HG02885 (cell line): ENCODE measurements at regions not wholly inside any gene's neighbourhood (a gene's known extent, or its start where the extent isn't known, plus 50 kb on each side); places are given as distances from the start of the nearest gene placed in this dataset.
"Not testable (repeated sequence)": the region's sequence is repeated elsewhere in the genome, so short reads cannot be mapped to it uniquely, and the experiment has no call there.

Experiments
- ATAC-seq: cut with Tn5 transposase; IDR thresholded peaks from one replicate; pipeline ENCODE4 v1.9.1; 2021; ENCODE audit warnings: mild to moderate bottlenecking; ENCODE audit not compliant: unreplicated experiment, poor library complexity

DNA sequence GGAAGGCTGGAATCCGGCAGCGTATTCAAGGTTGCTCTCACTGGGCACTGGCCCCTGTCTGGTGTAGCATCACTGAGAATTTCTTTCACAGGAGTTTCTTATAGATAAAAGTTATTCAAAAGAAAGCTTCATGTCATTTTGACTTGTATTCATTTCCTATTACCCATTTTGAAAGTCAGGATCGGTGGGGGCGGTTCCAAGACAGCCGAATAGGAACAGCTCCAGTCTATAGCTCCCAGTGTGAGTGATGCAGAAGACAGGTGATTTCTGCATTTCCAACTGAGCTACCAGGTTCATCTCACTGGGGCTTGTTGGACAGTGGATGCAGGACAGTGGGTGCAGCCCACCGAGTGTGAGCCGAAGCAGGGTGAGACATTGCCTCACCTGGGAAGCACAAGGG lies 51.5 kb upstream of the CDC42EP3 start:
- ATAC-seq, result not testable (repeated sequence)

DNA sequence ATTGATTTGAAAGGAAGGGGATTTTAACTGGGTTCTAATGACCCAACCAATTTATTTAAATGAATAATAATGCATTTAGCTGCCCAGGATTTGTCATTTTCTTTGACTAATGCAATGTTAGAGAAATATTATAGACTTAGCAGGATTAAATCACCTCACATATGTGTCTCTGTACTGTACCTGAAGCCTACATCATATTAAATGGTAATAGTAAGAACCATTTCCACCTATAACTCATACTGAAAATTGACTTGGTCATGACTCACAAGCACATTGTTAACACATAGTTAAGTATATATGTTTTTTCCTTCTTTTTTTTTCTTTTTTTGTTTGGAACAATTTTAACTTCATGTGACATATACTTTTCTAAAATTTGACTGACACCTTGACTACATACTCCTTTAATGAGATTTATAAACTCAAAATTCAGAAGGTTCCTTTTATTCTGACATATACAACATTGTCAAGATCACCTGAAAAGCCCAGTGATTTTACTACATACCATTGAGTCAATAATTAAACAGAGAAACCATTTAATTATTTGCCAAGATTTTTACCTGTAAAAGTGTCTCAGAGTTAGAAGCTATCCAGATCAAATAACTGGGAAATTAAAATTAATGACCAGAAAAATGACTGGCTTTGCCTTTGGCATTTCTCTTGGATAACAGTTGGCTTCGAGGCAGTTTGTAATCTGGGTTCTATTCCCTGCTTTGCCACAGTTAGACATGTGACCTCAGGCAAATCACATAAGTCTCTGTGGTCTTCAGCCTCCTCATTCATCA lies 58.8 kb upstream of the CDC42EP3 start:
- ATAC-seq, result no peak

DNA sequence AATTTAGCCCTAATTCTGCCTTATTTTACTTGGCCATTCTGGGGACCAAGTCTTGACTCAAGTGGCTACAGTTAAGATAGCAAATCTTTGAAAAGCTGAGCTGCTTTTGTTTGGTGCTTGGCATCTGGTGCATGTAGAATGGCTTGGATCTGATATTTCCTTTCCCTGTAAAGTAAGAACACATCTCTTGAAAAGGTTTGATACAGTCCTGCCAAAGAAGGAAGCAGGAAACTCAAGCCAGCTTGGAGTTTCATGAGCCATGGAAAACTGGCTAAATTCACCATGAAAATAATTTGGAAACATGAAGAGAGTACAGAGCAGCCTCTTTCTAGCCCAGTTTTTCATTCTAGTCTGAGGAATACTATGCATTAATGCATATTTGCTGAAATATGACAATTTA lies 61.0 kb upstream of the CDC42EP3 start:
- ATAC-seq, result not testable (repeated sequence)

DNA sequence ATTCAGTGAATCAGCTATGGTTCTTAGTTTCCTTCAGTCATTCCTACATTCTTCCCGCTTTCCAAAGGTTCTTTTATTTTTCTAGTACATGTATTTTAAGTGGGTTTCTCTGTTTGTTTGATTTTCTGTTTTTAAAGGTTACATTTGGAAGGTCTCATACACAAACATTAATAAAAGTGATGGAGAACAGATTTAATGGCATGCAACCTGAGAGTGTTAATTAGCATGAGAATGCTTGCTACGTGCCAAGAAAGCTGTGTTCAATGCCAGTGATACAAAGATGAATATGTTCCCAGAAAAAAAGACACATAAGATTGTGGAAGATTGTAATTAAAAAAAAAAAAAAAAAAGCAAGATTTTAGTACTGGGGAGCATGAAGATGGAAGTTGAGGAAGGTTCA lies 61.8 kb upstream of the CDC42EP3 start:
- ATAC-seq, result no peak

DNA sequence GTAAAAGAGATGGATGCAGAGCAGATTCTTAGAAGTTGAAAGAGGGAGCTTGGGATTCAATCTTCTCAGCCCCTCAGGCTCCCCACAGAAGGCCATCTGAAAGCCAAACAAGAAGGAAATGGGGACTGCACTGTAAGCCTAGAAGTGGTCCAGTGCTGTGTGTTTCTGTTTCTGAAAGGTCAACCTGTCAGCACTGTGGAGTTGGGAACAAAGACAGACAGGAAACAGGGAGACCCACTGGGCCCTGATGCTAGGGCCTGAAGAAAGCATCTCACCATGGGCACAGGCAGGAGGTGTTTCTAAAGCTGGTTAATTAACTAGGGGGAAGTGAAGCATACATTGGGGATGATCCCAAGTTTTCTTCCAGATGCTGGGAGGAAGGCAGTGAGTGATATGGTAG lies 62.5 kb upstream of the CDC42EP3 start:
- not testable (repeated sequence) for ATAC-seq

DNA sequence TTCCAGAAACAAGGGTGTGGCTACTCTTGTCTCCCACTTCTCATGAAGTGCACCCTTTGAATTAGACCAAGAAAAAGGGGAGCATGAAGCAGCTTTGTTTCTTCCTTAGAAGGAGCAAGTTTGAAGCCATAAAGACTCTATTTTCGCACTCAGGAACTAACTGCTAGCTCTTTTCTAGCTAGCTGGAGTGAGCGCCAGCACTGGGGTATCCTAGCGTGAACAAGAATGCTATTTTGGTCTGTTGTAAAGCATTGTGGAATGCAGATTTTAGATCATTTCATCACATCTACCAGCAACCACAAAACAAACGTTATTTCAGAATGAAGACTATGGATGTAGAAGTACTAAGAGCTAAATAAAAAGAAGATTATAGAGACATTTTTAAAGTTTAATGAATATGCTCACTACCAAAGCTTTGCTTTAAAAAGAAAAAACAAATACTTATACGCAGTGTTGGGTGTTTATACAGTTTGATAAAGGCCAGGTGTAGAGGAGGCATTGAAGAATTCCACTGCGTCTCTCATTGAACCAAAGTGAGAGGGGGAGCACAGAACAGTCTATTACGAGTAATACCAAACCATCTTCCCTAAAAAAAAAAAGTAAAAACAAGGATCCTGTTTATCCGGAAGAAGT lies 63.6 kb upstream of the CDC42EP3 start:
- ATAC-seq, result not testable (repeated sequence)

DNA sequence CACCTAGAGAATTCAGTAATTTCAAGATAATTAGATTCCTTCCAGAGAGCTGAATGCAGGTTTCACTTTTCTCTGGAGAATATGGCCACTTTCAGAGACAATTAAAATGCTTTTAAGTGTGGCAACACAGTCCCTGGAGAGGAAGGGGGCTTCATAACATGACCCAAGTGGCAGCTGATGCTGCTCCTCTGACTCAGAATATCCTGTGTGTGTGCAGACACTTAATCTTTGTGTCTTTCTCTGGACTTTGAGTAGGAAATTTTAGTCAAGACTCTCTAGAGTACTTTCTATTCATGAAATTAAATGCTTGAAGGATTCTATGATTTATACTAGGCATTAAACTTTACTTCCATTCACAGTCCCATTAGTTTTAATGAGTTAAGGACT lies 64.1 kb upstream of the CDC42EP3 start:
- not testable (repeated sequence) for ATAC-seq

DNA sequence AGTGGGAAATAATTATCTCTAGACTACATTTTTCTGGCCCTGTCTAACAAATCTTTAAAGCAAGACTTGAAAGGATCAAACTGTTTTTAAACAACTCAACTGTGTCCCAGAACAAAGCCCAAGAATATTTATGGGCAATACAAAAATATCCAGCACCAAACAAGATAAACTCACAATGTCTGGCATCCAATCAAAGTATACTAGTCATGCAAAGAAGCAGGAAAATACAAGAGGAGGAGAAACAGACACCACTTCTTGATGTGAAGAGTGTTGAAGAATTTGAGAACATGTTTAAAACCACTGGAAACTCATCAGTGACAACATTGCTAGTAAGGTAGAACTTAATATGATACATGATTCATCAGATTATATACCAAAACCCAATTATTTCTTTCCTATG lies 66.1 kb upstream of the CDC42EP3 start:
- ATAC-seq, result no peak

DNA sequence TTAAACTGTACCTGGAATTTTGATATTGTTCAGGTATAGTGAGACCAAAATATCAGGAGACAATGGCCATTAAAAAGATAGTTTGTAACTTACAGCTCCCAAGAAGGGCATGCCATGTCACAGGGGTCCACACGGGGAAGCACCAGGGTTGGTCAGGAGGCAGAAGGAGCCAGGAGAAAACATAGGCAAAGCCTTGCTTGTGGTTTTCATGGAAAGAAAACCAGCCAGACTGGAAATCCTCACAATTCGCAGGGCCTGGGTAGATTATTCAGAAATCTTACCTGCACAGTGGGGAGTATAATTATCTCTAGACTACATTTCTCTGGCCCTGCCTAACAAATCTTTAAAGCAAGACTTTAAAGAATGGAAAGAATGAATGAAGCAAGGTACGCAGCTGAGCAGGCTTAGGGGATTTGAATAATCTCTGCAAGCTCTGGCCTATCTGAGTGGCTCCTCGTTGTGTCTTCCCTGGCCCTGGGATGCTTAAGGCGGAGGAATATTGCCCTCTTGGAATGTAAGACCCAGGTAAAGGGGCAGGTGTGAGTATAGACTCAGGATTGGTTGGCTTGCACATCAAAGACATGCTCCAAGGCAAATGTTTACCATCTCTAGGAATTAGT lies 66.9 kb upstream of the CDC42EP3 start:
- ATAC-seq, result no peak

DNA sequence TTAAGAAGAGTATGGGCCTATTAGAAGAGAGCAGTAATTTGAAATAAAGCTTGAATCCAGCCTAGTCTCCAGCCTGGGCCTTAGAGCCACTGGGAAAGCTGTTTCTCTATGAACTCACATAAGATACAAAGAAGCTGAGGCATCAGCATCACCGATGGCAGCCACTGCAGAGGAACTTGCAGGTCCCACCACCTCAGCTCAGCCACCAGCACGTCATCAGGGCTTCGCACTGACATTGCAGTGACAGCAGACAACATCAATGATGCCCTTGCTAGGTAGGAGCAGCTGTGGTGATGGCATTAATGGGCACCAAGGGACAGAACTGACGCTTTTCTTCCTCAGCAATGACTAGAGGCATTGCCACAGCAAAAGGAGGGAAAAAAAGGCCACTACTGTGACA lies 67.7 kb upstream of the CDC42EP3 start:
- no peak for ATAC-seq

DNA sequence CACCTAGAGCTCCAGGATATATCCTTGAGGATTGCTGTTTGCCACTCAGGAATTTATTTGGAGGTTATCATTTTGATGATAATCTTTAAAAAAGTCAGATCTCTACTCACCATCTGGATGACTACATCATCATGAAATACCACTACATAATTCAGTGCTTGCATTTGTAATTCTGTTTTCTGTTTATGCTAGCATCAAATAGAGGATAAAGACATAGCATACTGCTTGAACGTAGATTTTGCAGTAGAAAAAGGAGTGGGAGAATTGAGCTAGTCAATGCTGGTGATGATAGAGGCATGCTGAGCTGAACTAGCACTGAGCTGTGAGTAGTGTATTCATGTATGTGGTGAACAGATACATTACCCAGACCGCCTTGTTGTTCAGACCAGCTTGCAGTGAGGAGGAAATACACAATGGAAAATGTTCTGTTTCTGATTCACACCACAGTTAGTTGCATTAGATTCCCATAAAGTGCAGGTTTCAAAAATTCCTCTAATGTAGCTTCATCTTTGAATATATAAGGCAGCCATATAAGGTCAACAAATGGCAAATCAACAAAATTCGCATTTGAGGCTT lies 68.8 kb upstream of the CDC42EP3 start:
- no peak for ATAC-seq

DNA sequence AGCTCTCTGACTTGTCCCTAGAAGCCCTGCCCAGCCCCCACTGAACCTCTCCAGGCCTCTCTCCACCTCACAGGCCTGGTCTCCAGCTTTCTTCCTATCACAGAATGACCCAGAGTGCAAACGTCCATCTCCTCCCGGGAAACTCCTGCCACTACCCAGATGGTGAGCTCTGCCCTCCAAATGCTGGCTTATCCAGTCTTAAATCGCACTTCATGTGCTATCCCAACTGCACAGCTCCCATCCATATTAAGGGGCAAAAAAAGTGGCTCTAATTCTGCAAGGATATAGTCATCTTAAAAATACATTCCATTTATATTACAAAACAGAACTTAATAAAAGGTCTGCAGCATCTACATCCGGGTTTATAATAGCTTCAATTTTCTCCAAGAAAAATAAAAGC lies 70.8 kb upstream of the CDC42EP3 start:
- no peak for ATAC-seq

DNA sequence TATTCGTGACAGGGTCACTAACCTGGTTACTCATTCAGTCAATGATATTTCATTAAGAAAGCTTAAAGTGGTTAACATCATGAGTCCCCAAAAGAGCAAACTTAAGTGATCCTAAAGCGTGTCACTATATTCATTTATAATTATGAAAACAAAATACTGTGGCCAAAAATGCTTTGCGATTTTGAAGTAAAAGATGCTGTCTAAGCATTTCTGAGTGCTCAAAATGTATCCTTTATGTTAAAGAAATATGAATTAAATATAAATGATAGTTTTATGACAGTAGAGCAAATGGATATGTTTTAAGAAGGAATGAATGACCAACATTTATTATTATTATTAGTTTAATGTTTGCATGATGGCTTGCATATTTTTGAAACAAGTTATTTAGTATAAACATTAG lies 72.6 kb upstream of the CDC42EP3 start:
- no peak for ATAC-seq

DNA sequence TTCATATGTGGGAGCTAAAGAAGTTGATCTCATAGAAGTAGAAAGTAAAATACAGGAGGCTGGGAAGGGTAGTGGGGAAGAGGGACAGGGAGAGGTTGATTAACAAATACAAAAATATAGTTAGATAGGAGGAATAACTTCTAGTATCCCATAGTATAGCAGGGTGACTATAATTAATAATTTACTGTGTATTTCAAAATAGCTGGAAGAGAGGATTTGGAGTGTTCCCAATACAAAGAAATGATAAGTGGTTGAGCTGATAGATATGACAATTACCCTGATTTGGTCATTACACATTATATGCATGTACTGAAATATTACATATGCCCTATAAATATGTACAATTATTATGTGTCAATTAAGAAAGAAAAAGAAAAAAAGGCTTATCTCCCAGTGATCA lies 73.5 kb upstream of the CDC42EP3 start:
- ATAC-seq, result not testable (repeated sequence)

DNA sequence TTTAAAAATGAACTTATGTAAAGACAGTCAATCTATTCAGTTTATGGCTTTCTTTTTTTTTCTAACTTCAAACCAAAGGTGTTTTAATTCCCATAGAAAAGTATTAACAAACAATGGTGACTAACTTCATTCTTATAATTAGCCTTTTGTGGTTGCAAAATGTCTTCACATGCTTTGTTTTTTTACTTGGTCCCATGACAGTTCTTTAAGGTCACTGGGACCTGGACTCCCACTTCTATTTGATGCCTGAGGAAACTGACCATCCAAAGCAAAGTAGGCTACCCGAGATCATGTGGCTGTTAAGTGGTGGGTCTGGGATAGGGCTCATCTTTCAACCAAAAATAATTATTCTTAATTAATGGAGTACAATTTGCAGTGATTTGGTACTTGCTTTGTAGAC lies 74.6 kb upstream of the CDC42EP3 start:
- ATAC-seq, result not testable (repeated sequence)

DNA sequence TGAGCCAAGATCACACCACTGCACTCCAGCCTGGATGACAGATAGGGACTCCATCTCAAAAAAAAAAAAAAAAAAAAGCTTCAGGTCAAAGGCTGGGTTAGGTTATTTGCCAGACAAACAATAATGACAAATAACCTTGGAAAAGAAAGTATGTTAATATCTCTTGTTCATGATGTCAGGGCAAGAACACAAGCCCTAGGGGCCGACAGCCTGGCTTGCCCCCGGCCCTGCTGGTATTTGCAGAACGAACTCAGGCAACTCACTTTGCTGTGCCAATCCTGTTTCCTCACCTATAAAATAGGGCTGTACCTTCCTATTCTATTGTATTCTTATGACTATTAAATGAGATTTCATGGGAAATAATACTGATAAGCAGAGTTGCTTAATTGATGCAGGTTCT lies 75.4 kb upstream of the CDC42EP3 start:
- ATAC-seq, result no peak

DNA sequence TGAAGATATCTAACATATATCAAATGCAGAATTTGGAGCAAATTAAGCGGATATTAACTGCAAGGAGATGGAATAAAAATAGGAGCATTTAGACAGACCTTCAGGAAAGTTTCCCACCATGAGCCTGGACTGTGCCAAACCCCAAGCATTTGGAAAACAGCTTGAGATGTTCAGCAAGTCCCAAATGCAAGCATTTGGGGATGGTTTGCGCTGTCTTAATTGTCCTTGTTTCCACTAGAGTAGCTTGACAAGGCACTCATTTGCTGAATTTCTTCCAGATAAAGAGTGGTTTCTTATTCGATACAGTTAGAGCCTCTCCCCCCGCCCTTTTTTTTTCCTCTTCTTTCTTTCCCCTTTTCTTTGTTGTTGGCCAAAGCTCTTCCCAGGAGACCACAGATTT lies 77.1 kb upstream of the CDC42EP3 start:
- no peak for ATAC-seq

DNA sequence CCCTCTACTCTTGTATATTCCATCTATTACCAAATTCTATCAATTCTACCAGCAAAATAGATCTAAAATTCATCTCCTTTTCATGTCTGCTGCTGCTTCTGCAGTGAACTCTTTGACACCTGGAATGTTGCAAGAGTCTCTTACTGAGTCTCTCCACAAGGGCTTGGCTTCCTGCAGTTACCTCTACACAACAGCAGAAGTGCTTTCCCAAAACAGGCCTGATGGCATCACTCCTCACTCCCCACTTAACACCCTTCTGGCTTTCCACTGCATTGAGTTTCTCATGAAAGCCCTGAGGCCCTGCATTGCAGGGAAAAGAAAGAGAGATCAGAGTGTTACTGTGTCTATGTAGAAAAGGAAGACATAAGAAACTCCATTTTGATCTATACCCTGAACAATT lies 78.8 kb upstream of the CDC42EP3 start:
- not testable (repeated sequence) for ATAC-seq

DNA sequence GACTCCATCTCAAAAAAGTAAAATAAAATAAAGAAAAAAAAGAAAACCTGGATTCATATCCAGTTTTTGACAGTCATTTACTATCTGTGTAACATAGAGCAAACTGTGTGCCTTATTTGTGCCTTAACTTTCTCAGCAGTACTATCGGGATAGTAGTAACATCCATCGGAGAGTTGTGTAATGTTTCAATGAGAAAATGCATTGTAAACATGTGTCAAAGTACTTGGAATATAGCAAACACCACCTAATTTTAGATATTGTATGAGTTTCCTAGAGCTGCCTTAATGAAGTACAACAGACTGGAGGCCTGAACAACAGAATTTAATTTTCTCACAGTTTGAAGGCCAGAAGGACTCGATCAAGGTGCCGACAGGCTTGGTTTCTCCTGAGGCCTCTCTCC lies 81.3 kb upstream of the CDC42EP3 start:
- ATAC-seq, result no peak

DNA sequence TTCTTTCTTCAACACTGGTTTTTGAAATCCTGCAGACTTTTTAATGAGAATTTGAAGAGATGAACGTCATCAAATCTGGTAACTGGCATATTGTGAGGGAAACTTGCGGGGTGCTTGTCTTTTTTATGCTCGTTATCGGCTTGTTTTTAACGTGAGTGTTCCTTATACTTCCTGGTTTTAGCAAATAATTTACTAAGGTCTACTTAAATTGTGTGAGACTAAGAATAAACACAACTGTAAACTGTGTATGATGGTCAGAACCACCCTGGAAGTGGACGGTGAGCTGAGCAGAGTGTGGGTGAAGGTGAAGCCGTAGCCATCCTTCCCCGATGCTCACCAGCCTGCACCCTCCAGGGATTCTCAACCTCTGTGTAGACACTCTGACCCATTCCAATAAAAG lies 82.3 kb upstream of the CDC42EP3 start:
- no peak for ATAC-seq

DNA sequence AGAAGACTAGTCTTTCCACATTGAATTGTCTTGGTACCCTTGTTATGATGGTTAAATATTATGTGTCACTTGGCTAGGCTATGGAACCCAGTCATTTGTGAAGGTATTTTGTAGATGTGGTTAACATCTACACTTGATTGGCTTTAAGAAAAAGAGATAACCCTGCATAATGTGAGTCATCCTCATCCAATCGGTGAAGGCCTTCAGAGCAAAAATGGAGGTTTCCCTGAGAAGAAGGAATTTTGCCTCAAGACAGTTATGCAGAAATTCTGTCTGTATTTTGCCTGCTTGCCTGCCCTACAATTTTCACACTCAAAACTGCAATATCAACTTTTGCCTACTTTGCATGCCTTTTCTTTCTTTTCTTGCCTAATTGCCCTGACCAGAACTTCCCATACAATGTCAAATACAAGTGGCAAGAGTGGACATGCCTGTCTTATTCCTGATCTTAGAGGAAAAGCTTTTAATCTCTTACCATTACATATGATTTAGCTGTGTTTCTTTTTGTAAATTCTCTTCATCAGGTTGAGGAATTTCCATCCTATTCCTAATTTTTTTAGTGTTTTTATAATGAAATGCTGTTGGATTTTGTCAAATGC lies 84.6 kb upstream of the CDC42EP3 start:
- ATAC-seq, result not testable (repeated sequence)
